Tibial nerve (tissue), 4 donors: ENCODE measurements at regions not wholly inside any gene's neighbourhood (a gene's known extent, or its start where the extent isn't known, plus 50 kb on each side); places are given as distances from the start of the nearest gene placed in this dataset.

Experiments used
- DNase-seq, 2 donors: peaks; one replicate each; pipeline ENCODE4 v3.0.0-alpha.2; 2019; ENCODE audit warnings: low spot score in 2 of 2
- H3K27ac ChIP-seq, 4 donors: fragments of 200-600 bp; sonication (generic) in 3 of 4; one replicate each; pipeline ENCODE4 v1.5.1; 2017 to 2019; ENCODE audit warnings: mild to moderate bottlenecking in 1 of 4
- H3K27me3 ChIP-seq, 2 donors: fragments of 200-600 bp; sonication (generic) in 1 of 2; one replicate each; pipeline versions ENCODE4 v1.5.1 to v1.6.0; 2017 to 2019
- H3K36me3 ChIP-seq, 3 donors: fragments of 200-600 bp; sonication (generic); one replicate each; pipeline ENCODE4 v1.5.1; 2018 to 2019
- H3K4me1 ChIP-seq, 4 donors: fragments of 200-600 bp; sonication (generic) in 3 of 4; one replicate each; pipeline ENCODE4 v1.5.1; 2017 to 2019
- H3K4me3 ChIP-seq, 4 donors: fragments of 200-600 bp; sonication (generic) in 3 of 4; one replicate each; pipeline ENCODE4 v1.5.1; 2017 to 2019; ENCODE audit warnings: mild to moderate bottlenecking in 1 of 4, moderate library complexity in 1 of 4
- H3K9me3 ChIP-seq, 4 donors: fragments of 200-600 bp; sonication (generic) in 3 of 4; one replicate each; pipeline ENCODE4 v1.5.1; 2017 to 2019
- EP300 ChIP-seq, 2 donors: sonication (generic); formaldehyde crosslinking; IDR thresholded peaks; one replicate each; pipeline ENCODE4 v1.6.1; 2017; ENCODE audit warnings: antibody characterized with exemption in 2 of 2, mild to moderate bottlenecking in 1 of 2
- POLR2A ChIP-seq, 2 donors: fragments of 450-650 bp; IDR thresholded peaks; one replicate each; pipeline ENCODE4 v1.6.1; 2017; ENCODE audit warnings: antibody characterized with exemption in 2 of 2, mild to moderate bottlenecking in 2 of 2, moderate library complexity in 2 of 2
- WGBS, 2 donors: methylation state at CpG; one replicate each; pipeline ENCODE4 v1.1.5; 2018; 5-methylcytosine and 5-hydroxymethylcytosine counted together
- TF ChIP-seq, protein P1 (sequence below), 5 experiments: fragments of 200-600 bp in 3 of 5; fragments of 450-650 bp in 2 of 5; sonication (generic) in 3 of 5; IDR thresholded peaks; one replicate each; pipeline ENCODE4 v1.5.1; 2016 to 2019; ENCODE audit warnings: antibody characterized with exemption in 5 of 5, mild to moderate bottlenecking in 3 of 5, moderate library complexity in 2 of 5

DNA sequence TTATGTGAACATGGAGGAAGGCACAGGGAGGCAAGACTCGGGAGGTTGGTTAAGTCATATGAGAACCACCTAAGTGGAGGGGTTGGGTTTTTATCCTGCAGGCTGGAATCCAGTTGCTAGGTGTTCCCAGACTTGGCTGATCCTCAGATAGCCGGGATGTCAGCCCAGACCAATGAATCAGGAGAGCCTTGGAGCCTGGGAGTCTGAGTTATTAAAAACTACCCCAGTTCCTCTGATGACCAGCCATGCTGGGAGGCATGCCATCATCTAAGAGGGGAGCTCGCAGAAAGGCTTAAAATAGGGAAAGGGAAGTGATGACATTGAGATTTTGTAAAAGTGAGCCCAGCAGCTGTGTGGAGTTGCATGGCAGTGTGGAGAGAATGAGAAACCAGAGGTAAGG, 238.1 kb downstream of the ZNF248 start:
- H3K4me1 ChIP-seq = no peaks in the 10 kb centered on the region
- H3K36me3 ChIP-seq = no peaks in the 10 kb centered on the region
- H3K27ac ChIP-seq = no peak overlapping the region
- TF ChIP-seq, protein P1, sequence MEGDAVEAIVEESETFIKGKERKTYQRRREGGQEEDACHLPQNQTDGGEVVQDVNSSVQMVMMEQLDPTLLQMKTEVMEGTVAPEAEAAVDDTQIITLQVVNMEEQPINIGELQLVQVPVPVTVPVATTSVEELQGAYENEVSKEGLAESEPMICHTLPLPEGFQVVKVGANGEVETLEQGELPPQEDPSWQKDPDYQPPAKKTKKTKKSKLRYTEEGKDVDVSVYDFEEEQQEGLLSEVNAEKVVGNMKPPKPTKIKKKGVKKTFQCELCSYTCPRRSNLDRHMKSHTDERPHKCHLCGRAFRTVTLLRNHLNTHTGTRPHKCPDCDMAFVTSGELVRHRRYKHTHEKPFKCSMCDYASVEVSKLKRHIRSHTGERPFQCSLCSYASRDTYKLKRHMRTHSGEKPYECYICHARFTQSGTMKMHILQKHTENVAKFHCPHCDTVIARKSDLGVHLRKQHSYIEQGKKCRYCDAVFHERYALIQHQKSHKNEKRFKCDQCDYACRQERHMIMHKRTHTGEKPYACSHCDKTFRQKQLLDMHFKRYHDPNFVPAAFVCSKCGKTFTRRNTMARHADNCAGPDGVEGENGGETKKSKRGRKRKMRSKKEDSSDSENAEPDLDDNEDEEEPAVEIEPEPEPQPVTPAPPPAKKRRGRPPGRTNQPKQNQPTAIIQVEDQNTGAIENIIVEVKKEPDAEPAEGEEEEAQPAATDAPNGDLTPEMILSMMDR (IDR thresholded peaks at IDR 0.05) = no peak
- no peak for TF ChIP-seq POLR2A (IDR thresholded peaks at IDR 0.05)
- TF ChIP-seq EP300 (IDR thresholded peaks at IDR 0.05) = no peak
- no peaks in the 10 kb centered on the region for H3K27me3 ChIP-seq
- 41 to 53% methylated on average over 3 of the region's 3 CpGs for WGBS, 2 donors
- no peak overlapping the region for H3K4me3 ChIP-seq
- H3K9me3 ChIP-seq = peaks cover 0 to 26% (median 0%) of the 10 kb centered on the region in 4 donors
- DNase-seq = no peak

DNA sequence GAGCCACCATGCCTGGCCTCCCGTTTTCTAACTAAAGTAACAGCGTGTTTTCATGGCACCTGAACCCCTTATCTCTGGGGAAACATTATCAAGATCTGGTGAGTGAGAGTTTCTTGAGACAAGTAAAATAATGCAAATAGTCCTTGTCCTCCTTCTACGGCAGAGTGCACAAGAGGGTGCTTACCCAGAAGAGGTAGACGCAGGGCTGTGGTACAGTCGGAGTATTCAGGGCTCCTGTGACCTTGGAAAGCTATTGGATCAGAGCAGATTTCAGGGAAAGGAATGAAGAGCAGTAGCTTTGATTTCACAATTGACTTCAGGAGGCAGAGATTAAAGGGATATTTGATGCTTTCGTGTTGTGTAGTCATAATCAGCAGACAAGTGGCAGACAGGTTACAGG, 269.1 kb downstream of the ZNF248 start:
- Histone ChIP-seq H3K9me3 (peaks cover 0 to 4% (median 0%) of the 10 kb centered on the region in 4 donors), H3K36me3 (no peaks in the 10 kb centered on the region), H3K4me3 (no peak overlapping the region), H3K27ac (no peak overlapping the region), H3K4me1 (no peaks in the 10 kb centered on the region), H3K27me3 (no peaks in the 10 kb centered on the region)
- no peak for DNase-seq
- TF ChIP-seq POLR2A (IDR thresholded peaks at IDR 0.05) = no peak
- TF ChIP-seq, protein P1 (IDR thresholded peaks at IDR 0.05) = no peak
- TF ChIP-seq EP300 (IDR thresholded peaks at IDR 0.05) = no peak
- WGBS, 2 donors = 75 to 76% methylated on average over 6 of the region's 6 CpGs

DNA sequence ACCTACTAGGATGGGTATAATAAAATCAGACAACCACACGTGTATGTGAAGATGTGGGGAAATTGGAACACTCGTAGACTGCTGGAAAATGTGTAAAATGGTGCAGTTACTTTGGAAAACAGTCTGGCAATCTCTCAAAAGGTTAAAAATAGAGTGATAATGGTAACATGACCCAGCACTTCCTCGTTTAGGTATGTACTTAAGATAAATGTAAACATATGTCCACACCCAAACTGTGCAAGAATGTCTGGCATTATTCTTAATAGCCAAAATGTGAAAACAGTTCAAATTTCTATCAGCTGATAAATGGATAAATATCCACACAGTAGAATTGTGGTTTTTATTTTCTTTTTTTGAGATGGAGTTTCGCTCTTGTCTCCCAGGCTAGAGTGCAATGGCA, 272.8 kb downstream of the ZNF248 start:
- Histone ChIP-seq H3K4me3 (no peak overlapping the region), H3K4me1 (no peaks in the 10 kb centered on the region), H3K9me3 (no peaks in the 10 kb centered on the region), H3K36me3 (no peaks in the 10 kb centered on the region), H3K27me3 (no peaks in the 10 kb centered on the region), H3K27ac (no peak overlapping the region)
- TF ChIP-seq POLR2A (IDR thresholded peaks at IDR 0.05) = no peak
- TF ChIP-seq EP300 (IDR thresholded peaks at IDR 0.05) = no peak
- TF ChIP-seq, protein P1 (IDR thresholded peaks at IDR 0.05) = no peak
- WGBS, 2 donors = 31 to 35% methylated on average over 4 of the region's 4 CpGs
- DNase-seq = no peak

DNA sequence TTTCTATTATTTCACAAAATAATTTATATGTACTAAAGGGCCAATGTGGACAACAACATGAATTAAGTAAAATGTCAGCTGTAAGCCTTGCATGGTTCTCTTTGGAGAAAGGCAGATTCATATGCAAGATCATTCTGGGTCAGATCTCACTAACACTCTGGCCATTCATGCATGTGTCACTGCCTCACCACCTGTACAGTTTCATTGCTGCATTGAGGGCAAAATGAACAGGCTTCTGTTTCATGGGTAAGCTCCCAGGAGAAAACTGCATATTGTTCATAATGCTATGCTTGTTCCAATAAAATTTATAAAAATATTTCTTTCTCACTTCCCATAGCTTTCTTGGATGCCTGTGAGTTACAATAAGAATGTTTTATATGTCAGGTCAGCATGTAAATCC, 275.2 kb downstream of the ZNF248 start:
- H3K4me1 ChIP-seq = no peaks in the 10 kb centered on the region
- H3K4me3 ChIP-seq = no peak overlapping the region
- H3K27me3 ChIP-seq = no peaks in the 10 kb centered on the region
- H3K36me3 ChIP-seq = no peaks in the 10 kb centered on the region
- TF ChIP-seq EP300 (IDR thresholded peaks at IDR 0.05) = no peak
- TF ChIP-seq, protein P1 (IDR thresholded peaks at IDR 0.05) = no peak
- TF ChIP-seq POLR2A (IDR thresholded peaks at IDR 0.05) = no peak
- no peak for DNase-seq
- H3K27ac ChIP-seq = no peak overlapping the region
- H3K9me3 ChIP-seq = no peaks in the 10 kb centered on the region

DNA sequence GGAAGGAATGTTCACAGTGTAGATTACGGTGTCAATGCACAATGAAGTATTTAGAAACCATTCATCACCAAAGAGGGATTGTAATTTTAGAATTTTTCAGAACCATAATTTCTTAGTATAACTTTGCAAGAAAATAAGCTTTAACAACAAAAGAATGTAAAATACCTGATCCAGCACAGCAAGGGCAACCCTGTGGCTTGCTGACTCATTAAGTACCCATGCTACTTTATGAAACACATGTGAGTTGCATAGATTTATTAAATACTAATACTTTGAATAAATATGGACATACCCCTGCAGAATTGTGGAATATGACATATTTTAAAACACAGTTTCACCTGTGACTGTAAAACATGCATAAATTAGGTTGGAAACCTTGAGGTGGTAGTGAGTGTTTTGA, 281.3 kb downstream of the ZNF248 start:
- H3K27me3 ChIP-seq = no peaks in the 10 kb centered on the region
- no peaks in the 10 kb centered on the region for H3K36me3 ChIP-seq
- H3K4me1 ChIP-seq = no peaks in the 10 kb centered on the region
- TF ChIP-seq EP300 (IDR thresholded peaks at IDR 0.05) = no peak
- no peak for TF ChIP-seq POLR2A (IDR thresholded peaks at IDR 0.05)
- TF ChIP-seq, protein P1 (IDR thresholded peaks at IDR 0.05) = no peak
- WGBS, 2 donors = 82 to 88% methylated on average over 1 of the region's 1 CpG
- no peaks in the 10 kb centered on the region for H3K9me3 ChIP-seq
- H3K4me3 ChIP-seq = no peak overlapping the region
- no peak overlapping the region for H3K27ac ChIP-seq
- no peak for DNase-seq
